ENCODE measurements at regions not wholly inside any gene's neighbourhood (a gene's known extent, or its start where the extent isn't known, plus 50 kb on each side); places are given as distances from the start of the nearest gene placed in this dataset.

DNA sequence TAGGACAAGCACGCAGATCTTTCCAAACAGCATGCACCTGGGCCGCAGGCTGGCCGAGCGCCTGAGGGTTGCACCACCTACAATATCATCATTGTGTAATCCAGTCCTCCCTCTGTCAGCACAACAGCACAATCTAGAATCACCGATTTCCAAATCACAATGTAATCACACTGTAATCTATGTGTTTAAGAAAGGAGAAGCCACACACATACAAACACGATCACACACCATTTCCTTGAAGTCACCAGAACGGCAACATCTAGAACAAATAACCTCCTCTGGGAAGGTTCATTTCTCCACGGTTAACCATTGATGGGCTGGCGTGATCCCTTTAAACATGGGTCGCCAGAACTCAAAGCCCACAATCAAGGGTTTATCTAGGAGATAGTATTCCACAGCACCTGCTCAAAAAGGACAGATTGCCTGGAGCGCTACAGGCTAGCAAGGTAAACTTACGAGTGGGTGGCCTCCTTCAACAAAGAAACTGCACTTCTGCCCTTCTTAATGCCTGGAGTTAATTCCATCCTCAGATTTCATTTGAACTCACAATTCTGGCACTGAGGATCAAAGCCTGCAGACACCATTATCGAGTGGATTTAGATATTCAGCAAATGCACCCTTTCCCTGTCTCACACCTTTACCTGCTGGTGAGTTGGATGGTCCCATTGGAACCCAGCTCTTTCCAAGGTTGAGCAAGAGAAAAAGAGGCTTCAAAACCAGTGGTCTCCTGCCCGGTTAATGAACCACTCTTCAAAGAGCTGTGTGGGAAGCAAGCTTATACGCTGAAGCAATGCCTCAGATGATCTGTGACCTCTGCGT lies 83.8 kb upstream of the FOXQ1 start:
- Histone ChIP-seq H2AFZ (ENCODE audit: low read depth) (no peak overlapping the region), H3K9ac (no peak overlapping the region), H3K4me2 (no peak overlapping the region), H3K9me2 (no peaks in the 10 kb centered on the region), H3K4me3 (ENCODE audit: low read depth in 2 of 2, low read length in 1 of 2) (no peak overlapping the region), H3K4me1 (ENCODE audit: control insufficient read depth in 1 of 2, insufficient read depth in 2 of 2, low read depth in 1 of 2, low read length in 1 of 2) (no peaks in the 10 kb centered on the region), H3F3A (replicated peaks; ENCODE audit: insufficient read depth) (no peaks in the 10 kb centered on the region), H3K79me2 (ENCODE audit: insufficient read depth) (no peaks in the 10 kb centered on the region), H3K36me3 (replicated peaks in 1 of 2; ENCODE audit: control insufficient read depth in 1 of 2, insufficient read depth in 2 of 2, low read length in 1 of 2) (no peaks in the 10 kb centered on the region), H4K20me1 (ENCODE audit: insufficient read depth) (no peaks in the 10 kb centered on the region), H3K9me3 (no peaks in the 10 kb centered on the region), H3K27ac (ENCODE audit: low read depth in 2 of 2, low read length in 1 of 2) (no peak overlapping the region), H3K27me3 (ENCODE audit: insufficient read depth) (peaks cover 49% of the 10 kb centered on the region; the same call in 1 of the 2 replicates)
- POLR2A ChIA-PET, result no interaction called here
- no peak for DNase-seq
- CTCF ChIA-PET, result interaction anchor here (1.0 kb wide), 1 partner anchor 168 kb away, joined by 3 read pairs; no protein-coding TSS in a partner anchor
- TF ChIP-seq, protein P1, sequence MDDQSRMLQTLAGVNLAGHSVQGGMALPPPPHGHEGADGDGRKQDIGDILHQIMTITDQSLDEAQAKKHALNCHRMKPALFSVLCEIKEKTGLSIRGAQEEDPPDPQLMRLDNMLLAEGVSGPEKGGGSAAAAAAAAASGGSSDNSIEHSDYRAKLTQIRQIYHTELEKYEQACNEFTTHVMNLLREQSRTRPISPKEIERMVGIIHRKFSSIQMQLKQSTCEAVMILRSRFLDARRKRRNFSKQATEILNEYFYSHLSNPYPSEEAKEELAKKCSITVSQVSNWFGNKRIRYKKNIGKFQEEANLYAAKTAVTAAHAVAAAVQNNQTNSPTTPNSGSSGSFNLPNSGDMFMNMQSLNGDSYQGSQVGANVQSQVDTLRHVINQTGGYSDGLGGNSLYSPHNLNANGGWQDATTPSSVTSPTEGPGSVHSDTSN (IDR thresholded peaks at IDR 0.05), result no peak
- no peak for TF ChIP-seq RCOR1 (IDR thresholded peaks at IDR 0.05; ENCODE audit: low read length)
- TF ChIP-seq EZH2phosphoT487 (IDR thresholded peaks at IDR 0.05; ENCODE audit: borderline replicate concordance, low read depth), result no peak
- TF ChIP-seq, protein P2, sequence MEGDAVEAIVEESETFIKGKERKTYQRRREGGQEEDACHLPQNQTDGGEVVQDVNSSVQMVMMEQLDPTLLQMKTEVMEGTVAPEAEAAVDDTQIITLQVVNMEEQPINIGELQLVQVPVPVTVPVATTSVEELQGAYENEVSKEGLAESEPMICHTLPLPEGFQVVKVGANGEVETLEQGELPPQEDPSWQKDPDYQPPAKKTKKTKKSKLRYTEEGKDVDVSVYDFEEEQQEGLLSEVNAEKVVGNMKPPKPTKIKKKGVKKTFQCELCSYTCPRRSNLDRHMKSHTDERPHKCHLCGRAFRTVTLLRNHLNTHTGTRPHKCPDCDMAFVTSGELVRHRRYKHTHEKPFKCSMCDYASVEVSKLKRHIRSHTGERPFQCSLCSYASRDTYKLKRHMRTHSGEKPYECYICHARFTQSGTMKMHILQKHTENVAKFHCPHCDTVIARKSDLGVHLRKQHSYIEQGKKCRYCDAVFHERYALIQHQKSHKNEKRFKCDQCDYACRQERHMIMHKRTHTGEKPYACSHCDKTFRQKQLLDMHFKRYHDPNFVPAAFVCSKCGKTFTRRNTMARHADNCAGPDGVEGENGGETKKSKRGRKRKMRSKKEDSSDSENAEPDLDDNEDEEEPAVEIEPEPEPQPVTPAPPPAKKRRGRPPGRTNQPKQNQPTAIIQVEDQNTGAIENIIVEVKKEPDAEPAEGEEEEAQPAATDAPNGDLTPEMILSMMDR (IDR thresholded peaks at IDR 0.05), result no peak
- TF ChIP-seq FOXJ3 (CRISPR knock-in tag; IDR thresholded peaks at IDR 0.05), result no peak
- TF ChIP-seq GATA2 (CRISPR knock-in tag; IDR thresholded peaks at IDR 0.05), result no peak
- TF ChIP-seq, protein P3, sequence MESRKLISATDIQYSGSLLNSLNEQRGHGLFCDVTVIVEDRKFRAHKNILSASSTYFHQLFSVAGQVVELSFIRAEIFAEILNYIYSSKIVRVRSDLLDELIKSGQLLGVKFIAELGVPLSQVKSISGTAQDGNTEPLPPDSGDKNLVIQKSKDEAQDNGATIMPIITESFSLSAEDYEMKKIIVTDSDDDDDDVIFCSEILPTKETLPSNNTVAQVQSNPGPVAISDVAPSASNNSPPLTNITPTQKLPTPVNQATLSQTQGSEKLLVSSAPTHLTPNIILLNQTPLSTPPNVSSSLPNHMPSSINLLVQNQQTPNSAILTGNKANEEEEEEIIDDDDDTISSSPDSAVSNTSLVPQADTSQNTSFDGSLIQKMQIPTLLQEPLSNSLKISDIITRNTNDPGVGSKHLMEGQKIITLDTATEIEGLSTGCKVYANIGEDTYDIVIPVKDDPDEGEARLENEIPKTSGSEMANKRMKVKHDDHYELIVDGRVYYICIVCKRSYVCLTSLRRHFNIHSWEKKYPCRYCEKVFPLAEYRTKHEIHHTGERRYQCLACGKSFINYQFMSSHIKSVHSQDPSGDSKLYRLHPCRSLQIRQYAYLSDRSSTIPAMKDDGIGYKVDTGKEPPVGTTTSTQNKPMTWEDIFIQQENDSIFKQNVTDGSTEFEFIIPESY (IDR thresholded peaks at IDR 0.05; ENCODE audit: borderline replicate concordance, low read depth), result no peak
- TF ChIP-seq, protein P4, sequence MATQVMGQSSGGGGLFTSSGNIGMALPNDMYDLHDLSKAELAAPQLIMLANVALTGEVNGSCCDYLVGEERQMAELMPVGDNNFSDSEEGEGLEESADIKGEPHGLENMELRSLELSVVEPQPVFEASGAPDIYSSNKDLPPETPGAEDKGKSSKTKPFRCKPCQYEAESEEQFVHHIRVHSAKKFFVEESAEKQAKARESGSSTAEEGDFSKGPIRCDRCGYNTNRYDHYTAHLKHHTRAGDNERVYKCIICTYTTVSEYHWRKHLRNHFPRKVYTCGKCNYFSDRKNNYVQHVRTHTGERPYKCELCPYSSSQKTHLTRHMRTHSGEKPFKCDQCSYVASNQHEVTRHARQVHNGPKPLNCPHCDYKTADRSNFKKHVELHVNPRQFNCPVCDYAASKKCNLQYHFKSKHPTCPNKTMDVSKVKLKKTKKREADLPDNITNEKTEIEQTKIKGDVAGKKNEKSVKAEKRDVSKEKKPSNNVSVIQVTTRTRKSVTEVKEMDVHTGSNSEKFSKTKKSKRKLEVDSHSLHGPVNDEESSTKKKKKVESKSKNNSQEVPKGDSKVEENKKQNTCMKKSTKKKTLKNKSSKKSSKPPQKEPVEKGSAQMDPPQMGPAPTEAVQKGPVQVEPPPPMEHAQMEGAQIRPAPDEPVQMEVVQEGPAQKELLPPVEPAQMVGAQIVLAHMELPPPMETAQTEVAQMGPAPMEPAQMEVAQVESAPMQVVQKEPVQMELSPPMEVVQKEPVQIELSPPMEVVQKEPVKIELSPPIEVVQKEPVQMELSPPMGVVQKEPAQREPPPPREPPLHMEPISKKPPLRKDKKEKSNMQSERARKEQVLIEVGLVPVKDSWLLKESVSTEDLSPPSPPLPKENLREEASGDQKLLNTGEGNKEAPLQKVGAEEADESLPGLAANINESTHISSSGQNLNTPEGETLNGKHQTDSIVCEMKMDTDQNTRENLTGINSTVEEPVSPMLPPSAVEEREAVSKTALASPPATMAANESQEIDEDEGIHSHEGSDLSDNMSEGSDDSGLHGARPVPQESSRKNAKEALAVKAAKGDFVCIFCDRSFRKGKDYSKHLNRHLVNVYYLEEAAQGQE (IDR thresholded peaks at IDR 0.05; ENCODE audit: low read depth, low read length), result no peak
- TF ChIP-seq YY1 (IDR thresholded peaks at IDR 0.05; ENCODE audit: low read depth), result no peak
- TF ChIP-seq, protein P5, sequence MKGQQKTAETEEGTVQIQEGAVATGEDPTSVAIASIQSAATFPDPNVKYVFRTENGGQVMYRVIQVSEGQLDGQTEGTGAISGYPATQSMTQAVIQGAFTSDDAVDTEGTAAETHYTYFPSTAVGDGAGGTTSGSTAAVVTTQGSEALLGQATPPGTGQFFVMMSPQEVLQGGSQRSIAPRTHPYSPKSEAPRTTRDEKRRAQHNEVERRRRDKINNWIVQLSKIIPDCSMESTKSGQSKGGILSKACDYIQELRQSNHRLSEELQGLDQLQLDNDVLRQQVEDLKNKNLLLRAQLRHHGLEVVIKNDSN (IDR thresholded peaks at IDR 0.05; ENCODE audit: borderline replicate concordance, low read depth), result no peak
- TF ChIP-seq POLR2AphosphoS5 (IDR thresholded peaks at IDR 0.05; ENCODE audit: low read depth, low read length), result no peak
- no peak for TF ChIP-seq SMC3 (IDR thresholded peaks at IDR 0.05; ENCODE audit: low read depth, low read length)
- WGBS (ENCODE audit: low lambda C conversion rate), result 7% methylated on average over 11 of the region's 16 CpGs

Measured in SK-N-SH (cell line).